HCT116 (cell line): ENCODE measurements at regions not wholly inside any gene's neighbourhood (a gene's known extent, or its start where the extent isn't known, plus 50 kb on each side); places are given as distances from the start of the nearest gene placed in this dataset.

ENCODE experiments used
- ATAC-seq: fragments of 200-7000 bp; cut with Tn5 transposase; 2 replicates; pipeline ENCODE4 v1.9.1; 2020; ENCODE audit warnings: mild to moderate bottlenecking, moderate library complexity
- BruUV-seq: library from RNA; stranded (reverse); fragments of 400-500 nt; replicated peaks from 2 replicates; lab custom pipeline; 2021; lab: Mats Ljungman, UMichigan
- CTCF ChIA-PET: fragments of 300-600 bp; sonication (Branson Sonifier 250); formaldehyde crosslinking; loops from one replicate; lab custom pipeline; 2021; ENCODE audit warnings: antibody characterized with exemption; lab: Charles Lee
- POLR2A ChIA-PET: fragments of 300-600, 350-600 bp; sonication (Branson Sonifier 250); formaldehyde crosslinking; loops from one replicate; lab custom pipeline; 2021; ENCODE audit warnings: antibody characterized with exemption; lab: Charles Lee
- RAD21 ChIA-PET, 2 experiments: fragments of 300-600 bp; sonication (Branson Sonifier 250); formaldehyde crosslinking; loops; one replicate each; lab custom pipeline; 2023; ENCODE audit warnings: low total read pairs in 2 of 2; ENCODE audit not compliant: uncharacterized antibody in 2 of 2, unreplicated experiment in 2 of 2, low non-redundant PET in 1 of 2; lab: Charles Lee
- DNase-seq: peaks from one replicate; pipeline ENCODE4 v3.0.0-alpha.2; 2010; ENCODE audit warnings: low read depth, low spot score
- H2AFZ ChIP-seq: fragments of 200-600 bp; shearing (Covaris generic), sonication (generic); 2 replicates; pipeline ENCODE4 v1.6.1; 2017; ENCODE audit warnings: low read depth, mixed run types, mixed read lengths, antibody characterized with exemption, low read length; ENCODE audit not compliant: poor library complexity, severe bottlenecking
- H3K27ac ChIP-seq: 2 replicates; pipeline ENCODE4 v1.5.1; 2012; ENCODE audit warnings: low read depth, low read length
- H3K27me3 ChIP-seq: fragments of 200-600 bp; sonication (generic); 2 replicates; pipeline ENCODE4 v1.6.1; 2016; ENCODE audit warnings: mixed run types, low read length, mixed read lengths; ENCODE audit not compliant: insufficient read depth
- H3K36me3 ChIP-seq, 2 experiments: fragments of 200-500 bp in 1 of 2; fragments of 200-600 bp in 1 of 2; sonication (Bioruptor generic) in 1 of 2; sonication (generic) in 1 of 2; 2 replicates each; pipeline versions ENCODE4 v1.5.1 to v1.6.1; 2014 to 2016; ENCODE audit warnings: low read length in 2 of 2, inconsistent platforms in 1 of 2, mixed read lengths in 1 of 2, mixed run types in 1 of 2; ENCODE audit not compliant: insufficient read depth in 2 of 2, control insufficient read depth in 1 of 2
- H3K4me1 ChIP-seq, 2 experiments: fragments of 200-600 bp in 1 of 2; sonication (generic) in 1 of 2; 2 replicates each; pipeline versions ENCODE4 v1.5.1 to v1.6.1; 2012 to 2017; ENCODE audit warnings: low read length in 2 of 2, inconsistent platforms in 1 of 2, mild to moderate bottlenecking in 1 of 2, mixed read lengths in 1 of 2, mixed run types in 1 of 2, moderate library complexity in 1 of 2; ENCODE audit not compliant: insufficient read depth in 2 of 2, control insufficient read depth in 1 of 2
- H3K4me2 ChIP-seq: fragments of 200-600 bp; sonication (generic); 2 replicates; pipeline ENCODE4 v1.6.1; 2017; ENCODE audit warnings: mixed run types, low read length, mixed read lengths
- H3K4me3 ChIP-seq, 2 experiments: fragments of 200-600 bp in 1 of 2; sonication (generic) in 1 of 2; replicated peaks in 1 of 2; 2 replicates each; pipeline ENCODE4 v1.5.1; 2011 to 2016; ENCODE audit warnings: low read length in 2 of 2, control low read depth in 1 of 2, low read depth in 1 of 2, mild to moderate bottlenecking in 1 of 2, mixed read lengths in 1 of 2, mixed run types in 1 of 2
- H3K79me2 ChIP-seq: fragments of 200-600 bp; sonication (generic); 2 replicates; pipeline ENCODE4 v1.6.1; 2017; ENCODE audit warnings: mild to moderate bottlenecking, mixed run types, low read length, moderate library complexity, mixed read lengths; ENCODE audit not compliant: insufficient read depth
- H3K9ac ChIP-seq: fragments of 200-600 bp; sonication (generic); 2 replicates; pipeline ENCODE4 v1.6.1; 2016; ENCODE audit warnings: low read length, mixed read lengths
- H3K9me2 ChIP-seq: fragments of 200-600 bp; sonication (generic), shearing (Covaris generic); 2 replicates; pipeline ENCODE4 v1.6.1; 2017; ENCODE audit warnings: mixed run types, mild to moderate bottlenecking, moderate library complexity; ENCODE audit not compliant: insufficient read depth
- H3K9me3 ChIP-seq, 2 experiments: fragments of 200-500 bp in 1 of 2; fragments of 200-600 bp in 1 of 2; sonication (Bioruptor generic) in 1 of 2; sonication (generic) in 1 of 2; 2 replicates each; pipeline ENCODE4 v1.6.1; 2014 to 2017; ENCODE audit warnings: low read length in 2 of 2, mixed read lengths in 2 of 2, inconsistent platforms in 1 of 2, low read depth in 1 of 2, mild to moderate bottlenecking in 1 of 2, mixed run types in 1 of 2, moderate library complexity in 1 of 2; ENCODE audit not compliant: control insufficient read depth in 1 of 2, insufficient read depth in 1 of 2
- H4K20me1 ChIP-seq: fragments of 200-600 bp; sonication (generic), shearing (Covaris generic); 2 replicates; pipeline ENCODE4 v1.6.1; 2017; ENCODE audit warnings: mixed run types, mild to moderate bottlenecking, moderate library complexity; ENCODE audit not compliant: insufficient read depth
- CTCF ChIP-seq, 3 experiments: fragments of 200-600 bp in 1 of 3; sonication (generic) in 1 of 3; IDR thresholded peaks in 2 of 3; conservative IDR thresholded peaks in 1 of 3; 2 replicates each; pipeline ENCODE4 v1.5.1; 2012 to 2017; ENCODE audit warnings: low read depth in 2 of 3, low read length in 2 of 3, antibody characterized with exemption in 1 of 3, borderline replicate concordance in 1 of 3, control low read depth in 1 of 3, mild to moderate bottlenecking in 1 of 3, mixed read lengths in 1 of 3, mixed run types in 1 of 3, moderate library complexity in 1 of 3; ENCODE audit not compliant: insufficient read depth in 1 of 3
- ELF1 ChIP-seq: IDR thresholded peaks from 2 replicates; pipeline ENCODE4 v1.6.1; 2012; ENCODE audit warnings: low read depth, borderline replicate concordance
- FOSL1 ChIP-seq: IDR thresholded peaks from 2 replicates; pipeline ENCODE4 v1.6.1; 2012; ENCODE audit warnings: low read depth
- JUND ChIP-seq: IDR thresholded peaks from 2 replicates; pipeline ENCODE4 v1.6.1; 2012
- MAX ChIP-seq: IDR thresholded peaks from 2 replicates; pipeline ENCODE4 v1.6.1; 2012
- POLR2A ChIP-seq: IDR thresholded peaks from 2 replicates; pipeline ENCODE4 v1.7.0; 2011; ENCODE audit warnings: borderline replicate concordance; ENCODE audit not compliant: insufficient read depth, insufficient read length; ENCODE audit errors: extremely low read depth
- RAD21 ChIP-seq: IDR thresholded peaks from 2 replicates; pipeline ENCODE4 v1.6.1; 2012; ENCODE audit warnings: low read depth, mild to moderate bottlenecking
- SIN3A ChIP-seq: IDR thresholded peaks from 2 replicates; pipeline ENCODE4 v1.6.1; 2012; ENCODE audit warnings: low read depth
- SP1 ChIP-seq: IDR thresholded peaks from 2 replicates; pipeline ENCODE4 v1.6.1; 2012; ENCODE audit warnings: low read depth
- TCF7L2 ChIP-seq: IDR thresholded peaks from 2 replicates; pipeline ENCODE4 v1.7.0; 2011; ENCODE audit warnings: borderline replicate concordance, inconsistent platforms; ENCODE audit not compliant: insufficient read depth, insufficient read length; ENCODE audit errors: extremely low read depth
- YY1 ChIP-seq: IDR thresholded peaks from 2 replicates; pipeline ENCODE4 v1.6.1; 2011; ENCODE audit warnings: low read length, low read depth, moderate library complexity, mild to moderate bottlenecking; ENCODE audit not compliant: insufficient replicate concordance; ENCODE audit errors: extremely low read depth
- ZFX ChIP-seq: fragments of 450-650 bp; IDR thresholded peaks from 2 replicates; pipeline ENCODE4 v1.6.1; 2017
- ZNF274 ChIP-seq: fragments of 200-500 bp; sonication (Bioruptor generic); IDR thresholded peaks from 2 replicates; pipeline ENCODE4 v1.6.1; 2014; ENCODE audit warnings: mild to moderate bottlenecking, low read depth, low read length, inconsistent platforms
- intact Hi-C: fragments of 100-400 bp; cut with micrococcal nuclease; formaldehyde crosslinking; loops from 2 replicates; pipeline ENCODE4 v1.10.0; 2022

- Histone ChIP-seq H3K4me1 (no peaks in the 10 kb centered on the region), H4K20me1 (no peaks in the 10 kb centered on the region), H3K27me3 (no peaks in the 10 kb centered on the region)
- no peak for ATAC-seq
- intact Hi-C loops: no loop called here
- POLR2A ChIA-PET: no interaction called here
- TF ChIP-seq TCF7L2 (no peak), RAD21 (no peak), SIN3A (no peak), ZNF274 (no peak), ZFX (no peak), MAX (no peak), CTCF (IDR thresholded peaks at IDR 0.05 in 2 of 3, conservative IDR thresholded peaks at IDR 0.05 in 1 of 3; ENCODE audit: borderline replicate concordance in 1 of 3, insufficient read depth in 1 of 3, low read depth in 2 of 3, low read length in 2 of 3) (no peak), SP1 (no peak)
- TF ChIP-seq, all 23 proteins: peak for 0
- CTCF ChIA-PET: no interaction called here
- Histone ChIP-seq H3K9me3 (peaks cover 6 to 12% of the 10 kb centered on the region in 2 experiments; a peak in 2 of 4 replicates), H3K36me3 (no peaks in the 10 kb centered on the region), H3K4me2 (no peak overlapping the region), H3K27ac (no peak overlapping the region), H3K4me3 (no peak overlapping the region), H3K79me2 (no peaks in the 10 kb centered on the region), H2AFZ (no peak overlapping the region), H3K9ac (no peak overlapping the region), H3K9me2 (no peaks in the 10 kb centered on the region)
- RAD21 ChIA-PET: no interaction called here
- DNase-seq: no peak
- no TSS peak for BruUV-seq
These were observed 585.2 kb downstream of the BRINP1 start for GRCh38 chr9:118784033-118784432.

GRCh38 chr9:118785456-118785855 lies 583.8 kb downstream of the BRINP1 start:
- intact Hi-C loops: no loop called here
- CTCF ChIA-PET: no interaction called here
- H2AFZ ChIP-seq: no peak overlapping the region
- TF ChIP-seq YY1 (no peak), ELF1 (no peak), POLR2A (no peak), FOSL1 (no peak), MAX (no peak), CTCF (IDR thresholded peaks at IDR 0.05 in 2 of 3, conservative IDR thresholded peaks at IDR 0.05 in 1 of 3; ENCODE audit: borderline replicate concordance in 1 of 3, insufficient read depth in 1 of 3, low read depth in 2 of 3, low read length in 2 of 3) (no peak), JUND (no peak), RAD21 (no peak), SIN3A (no peak)

More at GRCh38 chr9:118785456-118785855, 583.8 kb downstream of the BRINP1 start:
- H3K27me3 ChIP-seq: no peaks in the 10 kb centered on the region
- RAD21 ChIA-PET: no interaction called here
- H3K79me2 ChIP-seq: no peaks in the 10 kb centered on the region
- no peaks in the 10 kb centered on the region for H3K36me3 ChIP-seq
- no peak overlapping the region for H3K4me3 ChIP-seq
- ATAC-seq (no peak), DNase-seq (no peak)
- H3K9me2 ChIP-seq: no peaks in the 10 kb centered on the region
- H3K4me1 ChIP-seq: no peaks in the 10 kb centered on the region
- H3K9me3 ChIP-seq: peaks cover 6 to 12% of the 10 kb centered on the region in 2 experiments; a peak in 2 of 4 replicates
- no TSS peak for BruUV-seq
- no peaks in the 10 kb centered on the region for H4K20me1 ChIP-seq
- H3K4me2 ChIP-seq: no peak overlapping the region
- POLR2A ChIA-PET: no interaction called here
- H3K9ac ChIP-seq: no peak overlapping the region
- H3K27ac ChIP-seq: no peak overlapping the region
